Motor neuron (in vitro differentiated cells): ENCODE measurements at regions not wholly inside any gene's neighbourhood (a gene's known extent, or its start where the extent isn't known, plus 50 kb on each side); places are given as distances from the start of the nearest gene placed in this dataset.

Source experiments
- ATAC-seq, 8 experiments: fragments of 200-7000 bp; cut with Tn5 transposase; replicated peaks in 6 of 8; 2 replicates each; pipeline ENCODE4 v1.8.0; 2021; ENCODE audit warnings: mild to moderate bottlenecking in 8 of 8, moderate library complexity in 8 of 8
- H3K27ac ChIP-seq, 2 donors: fragments of 250-450 bp; sonication (Bioruptor Pico); 2 replicates each; pipeline ENCODE4 v1.9.0; 2021; ENCODE audit warnings: antibody characterized with exemption in 2 of 2, mild to moderate bottlenecking in 2 of 2, moderate library complexity in 1 of 2
- H3K4me1 ChIP-seq, 2 donors: fragments of 250-450 bp; sonication (Bioruptor Pico); replicated peaks in 1 of 2; 2 replicates each; pipeline ENCODE4 v1.6.1; 2021; ENCODE audit warnings: antibody characterized with exemption in 2 of 2, mild to moderate bottlenecking in 2 of 2, moderate library complexity in 1 of 2
- H3K4me3 ChIP-seq, 5 donors: fragments of 250-450 bp; sonication (Bioruptor Pico); 2 replicates each; pipeline ENCODE4 v1.9.0; 2021; ENCODE audit warnings: antibody characterized with exemption in 5 of 5, mild to moderate bottlenecking in 5 of 5, moderate library complexity in 4 of 5
- WGBS, 10 experiments: fragments of 450-650 bp; shearing (Covaris generic); methylation state at CpG; one replicate each; pipeline ENCODE4 v1.0.0; 2022; 5-methylcytosine and 5-hydroxymethylcytosine counted together
- in situ Hi-C, 9 experiments: fragments of 400-800 bp; cut with MboI; loops; one replicate each; pipeline ENCODE4 v1.15.0; 2021; ENCODE audit warnings: low sequenced_read_pairs in 9 of 9, low pct_unique_long_range_greater_than_20kb in 2 of 9; ENCODE audit not compliant: unreplicated experiment in 9 of 9

DNA sequence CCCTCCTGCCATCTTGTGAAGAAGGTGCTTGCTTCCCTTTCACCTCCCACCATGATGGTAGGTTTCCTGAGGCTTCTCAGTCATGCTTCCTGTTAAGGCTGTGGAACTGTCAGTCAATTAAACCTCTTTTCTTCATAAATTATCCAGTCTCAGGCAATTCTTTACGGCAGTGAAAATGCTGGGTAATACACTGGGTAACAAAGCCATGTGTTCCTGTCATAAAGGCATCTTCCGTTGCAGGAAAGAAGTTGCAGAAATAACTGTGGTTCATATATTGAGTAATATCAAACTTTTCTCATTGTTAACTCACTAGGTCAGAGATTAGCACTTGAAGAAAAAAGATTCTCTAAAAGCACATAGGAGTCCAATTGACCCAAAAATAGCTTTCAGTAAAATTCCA is 163.9 kb upstream of the HNMT start:
- H3K4me3 ChIP-seq, result no peak overlapping the region
- no peak overlapping the region for H3K27ac ChIP-seq
- H3K4me1 ChIP-seq, result no peaks in the 10 kb centered on the region
- 0 to 91% (median 75%) methylated on average over 1 to 2 of the region's 2 CpGs; no CpG with 5 or more reads in 1 of the 10 experiments for WGBS, 10 experiments
- in situ Hi-C loops, result no loop called here
- no peak for ATAC-seq

DNA sequence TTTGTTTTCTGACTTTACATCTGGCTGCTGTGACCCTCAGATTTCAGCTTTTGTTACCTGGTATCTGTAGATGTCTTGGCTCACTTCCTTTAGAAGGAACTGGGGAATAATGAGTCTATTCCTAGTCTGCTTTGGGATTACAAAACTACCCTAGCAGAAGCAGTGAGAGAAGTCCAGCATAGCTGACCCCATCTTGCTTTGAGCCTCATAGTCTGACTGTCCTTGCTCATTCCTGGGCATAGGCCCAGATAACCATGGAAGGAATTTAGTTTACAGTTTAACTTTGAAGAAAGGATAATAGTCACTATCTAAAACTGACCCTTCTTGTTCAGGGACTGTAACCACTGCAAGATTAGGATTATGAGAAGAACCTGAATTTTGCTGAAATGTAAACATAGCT is 163.0 kb upstream of the HNMT start:
- no peak for ATAC-seq
- no peak overlapping the region for H3K4me3 ChIP-seq
- H3K27ac ChIP-seq, result no peak overlapping the region
- in situ Hi-C loops, result no loop called here
- H3K4me1 ChIP-seq, result no peaks in the 10 kb centered on the region

DNA sequence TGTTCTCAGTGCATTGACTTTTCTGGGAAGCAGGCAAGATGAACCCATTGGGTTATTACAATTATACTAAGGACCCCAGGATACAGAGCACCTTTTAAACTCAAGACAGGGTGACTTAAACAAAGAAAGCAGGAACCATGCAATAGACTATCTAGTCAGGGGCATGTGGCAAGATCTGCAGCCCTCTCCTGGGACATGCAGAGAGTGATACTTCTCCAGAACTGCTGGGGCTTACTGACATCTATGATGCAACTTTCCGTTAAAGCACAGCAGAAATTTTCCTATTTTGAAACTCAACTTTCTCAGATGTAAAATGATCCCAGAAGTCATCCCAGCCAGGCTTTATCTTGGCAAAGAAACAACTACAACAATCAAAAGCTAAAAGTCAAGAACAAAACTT is 162.2 kb upstream of the HNMT start:
- Histone ChIP-seq H3K4me3 (no peak overlapping the region), H3K4me1 (no peaks in the 10 kb centered on the region), H3K27ac (no peak overlapping the region)
- in situ Hi-C loops, result no loop called here
- 13 to 100% (median 48%) methylated on average over 1 of the region's 1 CpG; no CpG with 5 or more reads in 4 of the 10 experiments for whole genome bisulfite sequencing, 10 experiments
- ATAC-seq, result no peak

DNA sequence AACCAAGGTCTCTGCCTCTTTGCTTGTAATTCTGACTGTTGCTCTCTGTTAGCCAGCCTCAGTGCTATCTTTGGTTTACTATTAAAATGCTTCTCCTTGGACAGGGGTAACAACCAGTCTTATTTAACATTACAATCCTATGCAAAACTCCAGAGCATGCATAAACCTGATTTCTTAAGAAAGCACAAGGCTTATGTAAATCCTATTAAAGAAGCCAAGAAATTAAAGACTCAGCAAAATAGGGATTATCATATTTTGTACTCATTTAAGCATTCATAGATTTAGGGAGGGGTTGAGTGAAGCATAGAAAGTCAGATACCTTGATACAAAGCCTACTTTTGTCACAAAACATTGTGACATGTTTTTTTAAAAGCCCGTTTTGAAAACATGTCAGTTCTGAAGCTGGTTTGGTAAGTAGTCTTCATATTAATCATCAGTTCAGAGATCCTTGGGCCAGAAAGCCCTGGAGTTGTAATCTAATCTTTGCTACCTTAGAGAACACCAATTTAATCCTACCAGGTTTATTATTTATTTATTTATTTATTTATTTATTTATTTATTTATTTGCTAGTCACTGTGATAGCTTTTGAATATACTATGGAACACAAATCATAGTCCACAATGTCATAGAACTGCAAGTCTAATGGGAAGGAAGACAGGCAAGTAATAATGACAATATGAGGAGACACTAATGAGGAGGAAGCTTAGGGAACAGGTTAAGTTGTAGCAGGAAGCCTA is 158.0 kb upstream of the HNMT start:
- Histone ChIP-seq H3K4me1 (no peaks in the 10 kb centered on the region), H3K4me3 (no peak overlapping the region), H3K27ac (no peak overlapping the region)
- in situ Hi-C loops, result no loop called here
- peak in 3 of 8 experiments; percentile 68 to 79 (median 73) for ATAC-seq
- 0 to 33% (median 0%) methylated on average over 1 of the region's 1 CpG; no CpG with 5 or more reads in 2 of the 10 experiments for WGBS, 10 experiments

DNA sequence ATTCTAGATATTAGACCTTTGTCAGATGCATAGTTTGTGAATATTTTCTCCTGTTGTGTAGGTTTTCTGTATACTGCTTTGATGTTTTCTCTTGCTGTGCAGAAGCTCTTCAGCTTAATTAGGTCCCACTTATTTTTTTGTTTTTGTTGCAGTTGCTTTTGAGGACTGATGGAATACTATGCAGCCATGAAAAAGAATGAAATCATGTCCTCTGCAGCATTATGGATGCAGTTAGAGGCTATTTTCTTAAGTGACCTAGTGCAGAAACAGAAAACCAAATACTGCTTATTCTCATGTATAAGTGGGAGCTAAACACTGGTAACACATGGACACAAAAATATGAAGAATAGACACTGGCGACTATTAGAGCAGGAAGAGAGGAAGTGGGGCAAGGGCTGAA is 155.0 kb upstream of the HNMT start:
- WGBS, 10 experiments, result 0 to 100% (median 72%) methylated on average over 1 of the region's 1 CpG; no CpG with 5 or more reads in 2 of the 10 experiments
- no peak overlapping the region for H3K4me3 ChIP-seq

DNA sequence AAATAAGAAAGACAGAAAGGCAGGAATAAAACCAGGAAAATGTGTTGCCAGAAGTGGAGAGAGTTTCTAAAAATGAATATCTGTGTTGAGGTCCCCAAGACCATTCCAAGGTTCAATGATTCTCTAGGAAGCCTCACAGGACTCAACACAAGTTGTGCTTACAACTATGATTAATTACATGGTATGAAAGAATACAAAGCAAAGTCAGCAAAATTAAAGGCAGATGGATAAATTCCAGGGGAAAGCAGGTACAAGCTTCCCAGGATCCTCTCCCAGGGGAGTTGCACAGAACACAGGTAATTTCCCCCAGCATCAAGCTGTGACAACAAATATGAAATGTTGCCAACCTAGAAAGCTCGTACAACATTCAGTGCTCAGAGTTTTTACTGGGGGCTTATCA is 154.4 kb upstream of the HNMT start:
- WGBS, 10 experiments, result 0 to 100% (median 40%) methylated on average over 1 of the region's 1 CpG; no CpG with 5 or more reads in 5 of the 10 experiments
- in situ Hi-C loops, result no loop called here
- no peak for ATAC-seq
- Histone ChIP-seq H3K27ac (no peak overlapping the region), H3K4me3 (no peak overlapping the region), H3K4me1 (no peaks in the 10 kb centered on the region)

More for the DNA sequence above, 155.0 kb upstream of the HNMT start:
- H3K4me1 ChIP-seq, result no peaks in the 10 kb centered on the region
- in situ Hi-C loops, result no loop called here
- no peak overlapping the region for H3K27ac ChIP-seq
- no peak for ATAC-seq

DNA sequence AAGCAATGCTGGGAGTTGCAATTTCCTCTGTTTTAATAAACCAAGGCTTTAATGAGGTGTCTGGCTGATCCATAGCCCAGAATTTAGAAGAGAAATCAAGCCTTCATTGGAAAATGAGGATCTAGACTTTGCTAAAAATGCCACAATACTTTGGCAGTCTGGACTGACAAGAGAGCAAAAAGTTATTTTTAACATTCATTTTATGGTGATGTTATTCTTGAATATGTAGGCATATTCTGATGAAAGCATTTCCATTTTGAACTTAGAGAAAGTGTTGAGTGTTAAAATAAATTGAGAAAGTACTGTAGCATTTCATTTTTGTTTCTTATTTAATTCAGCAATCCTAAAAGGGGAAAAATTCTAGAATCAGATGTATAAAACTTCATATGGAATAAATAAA is 151.8 kb upstream of the HNMT start:
- in situ Hi-C loops, result no loop called here
- peak in 3 of 8 experiments; percentile 33 to 87 (median 59) for ATAC-seq
- H3K27ac ChIP-seq, result no peak overlapping the region
- H3K4me3 ChIP-seq, result no peak overlapping the region
- H3K4me1 ChIP-seq, result no peaks in the 10 kb centered on the region

DNA sequence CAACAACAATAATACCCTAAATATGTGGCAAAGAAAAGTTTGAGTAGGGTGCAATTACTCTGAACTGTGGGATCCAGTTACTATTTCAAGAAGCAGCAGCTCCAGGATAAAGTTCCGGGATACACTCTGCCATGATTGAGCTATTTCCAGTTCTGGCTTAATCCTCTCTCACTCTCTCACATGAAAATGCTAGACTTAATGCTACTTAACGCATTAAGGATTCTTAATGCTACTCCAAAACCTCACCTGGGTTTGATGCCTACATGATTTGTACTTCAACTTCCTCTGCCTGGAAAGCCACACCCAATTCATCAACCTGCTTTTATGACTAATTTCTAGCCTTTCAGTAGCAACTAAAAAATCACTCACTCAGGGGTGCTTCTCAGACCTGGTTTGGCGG is 151.1 kb upstream of the HNMT start:
- in situ Hi-C loops, result no loop called here
- Histone ChIP-seq H3K4me1 (no peaks in the 10 kb centered on the region), H3K27ac (no peak overlapping the region), H3K4me3 (no peak overlapping the region)
- 19 to 100% (median 84%) methylated on average over 1 to 3 of the region's 3 CpGs for WGBS, 10 experiments
- ATAC-seq, result no peak

DNA sequence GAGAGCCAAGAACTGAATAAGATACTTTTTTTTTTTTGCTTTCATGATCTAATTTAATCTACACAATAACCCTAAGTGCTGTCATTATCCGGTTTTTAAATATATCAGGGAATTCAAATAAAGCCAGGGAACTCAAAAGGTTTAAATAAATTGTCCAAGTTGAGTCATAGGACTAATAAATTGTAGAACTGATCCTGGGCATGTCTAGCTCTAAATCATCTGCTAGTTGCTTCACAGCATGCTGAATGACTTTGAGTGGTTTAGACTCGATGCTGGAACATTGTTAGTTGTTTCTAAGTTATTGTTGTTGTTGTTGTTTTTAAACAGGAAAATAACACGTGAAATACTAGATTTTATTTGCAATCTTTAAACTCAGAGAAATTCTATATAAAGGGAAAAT is 147.2 kb upstream of the HNMT start:
- in situ Hi-C loops, result no loop called here

DNA sequence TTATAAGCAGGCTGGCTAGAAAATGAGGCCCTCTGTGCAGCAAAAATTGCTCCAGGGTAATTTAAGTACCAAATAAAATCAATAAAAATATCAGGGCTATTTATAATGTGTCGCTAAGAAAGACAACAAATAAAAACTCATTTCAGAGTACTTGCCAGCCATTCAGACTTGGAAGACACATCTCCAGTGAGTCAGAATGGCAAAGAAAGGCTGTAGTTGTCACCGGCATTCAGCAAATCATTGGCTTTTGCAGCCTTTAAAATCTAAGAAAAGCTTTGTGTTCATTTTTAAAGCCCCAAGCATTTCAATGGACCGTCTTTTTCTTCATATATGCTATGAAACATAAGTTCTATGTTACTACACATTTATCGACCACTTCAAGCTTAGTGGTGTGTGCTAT is 141.1 kb upstream of the HNMT start:
- Histone ChIP-seq H3K4me3 (no peak overlapping the region), H3K4me1 (peaks cover 3 to 5% of the 10 kb centered on the region in 2 donors), H3K27ac (no peak overlapping the region)
- in situ Hi-C loops, result no loop called here
- WGBS, 10 experiments, result 0 to 100% (median 84%) methylated on average over 1 to 4 of the region's 4 CpGs
- ATAC-seq, result peak in 1 of 8 experiments; percentile 36

More for the DNA sequence above, 147.2 kb upstream of the HNMT start:
- Histone ChIP-seq H3K4me1 (no peaks in the 10 kb centered on the region), H3K4me3 (no peak overlapping the region), H3K27ac (no peak overlapping the region)
- peak in 4 of 8 experiments; percentile 43 to 86 (median 68) for ATAC-seq
- WGBS, 10 experiments, result 8 to 64% (median 39%) methylated on average over 1 to 3 of the region's 3 CpGs; no CpG with 5 or more reads in 1 of the 10 experiments

DNA sequence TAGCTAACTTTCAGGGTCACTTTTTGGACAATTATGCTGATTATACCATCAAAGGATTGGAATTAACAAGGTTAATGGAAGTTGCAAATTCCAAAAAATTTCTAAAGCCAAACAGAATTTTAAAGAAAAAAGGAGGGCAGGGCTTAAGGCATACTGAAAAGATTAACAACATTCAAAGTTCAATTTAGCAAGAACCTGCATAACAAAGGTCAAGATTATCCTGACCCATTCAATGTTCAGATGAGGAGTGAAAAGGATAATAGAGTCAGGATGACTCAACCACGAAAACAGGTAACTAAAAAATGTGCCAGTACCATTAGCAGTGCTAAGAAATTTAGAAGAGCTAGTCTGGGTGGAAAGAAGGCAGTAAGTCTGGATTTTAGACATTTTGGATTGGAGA is 139.8 kb upstream of the HNMT start:
- no peak for ATAC-seq
- in situ Hi-C loops, result no loop called here
- Histone ChIP-seq H3K27ac (no peak overlapping the region), H3K4me1 (peaks cover 3 to 5% of the 10 kb centered on the region in 2 donors), H3K4me3 (no peak overlapping the region)
- 11 to 71% (median 61%) methylated on average over 1 of the region's 1 CpG; no CpG with 5 or more reads in 2 of the 10 experiments for WGBS, 10 experiments

DNA sequence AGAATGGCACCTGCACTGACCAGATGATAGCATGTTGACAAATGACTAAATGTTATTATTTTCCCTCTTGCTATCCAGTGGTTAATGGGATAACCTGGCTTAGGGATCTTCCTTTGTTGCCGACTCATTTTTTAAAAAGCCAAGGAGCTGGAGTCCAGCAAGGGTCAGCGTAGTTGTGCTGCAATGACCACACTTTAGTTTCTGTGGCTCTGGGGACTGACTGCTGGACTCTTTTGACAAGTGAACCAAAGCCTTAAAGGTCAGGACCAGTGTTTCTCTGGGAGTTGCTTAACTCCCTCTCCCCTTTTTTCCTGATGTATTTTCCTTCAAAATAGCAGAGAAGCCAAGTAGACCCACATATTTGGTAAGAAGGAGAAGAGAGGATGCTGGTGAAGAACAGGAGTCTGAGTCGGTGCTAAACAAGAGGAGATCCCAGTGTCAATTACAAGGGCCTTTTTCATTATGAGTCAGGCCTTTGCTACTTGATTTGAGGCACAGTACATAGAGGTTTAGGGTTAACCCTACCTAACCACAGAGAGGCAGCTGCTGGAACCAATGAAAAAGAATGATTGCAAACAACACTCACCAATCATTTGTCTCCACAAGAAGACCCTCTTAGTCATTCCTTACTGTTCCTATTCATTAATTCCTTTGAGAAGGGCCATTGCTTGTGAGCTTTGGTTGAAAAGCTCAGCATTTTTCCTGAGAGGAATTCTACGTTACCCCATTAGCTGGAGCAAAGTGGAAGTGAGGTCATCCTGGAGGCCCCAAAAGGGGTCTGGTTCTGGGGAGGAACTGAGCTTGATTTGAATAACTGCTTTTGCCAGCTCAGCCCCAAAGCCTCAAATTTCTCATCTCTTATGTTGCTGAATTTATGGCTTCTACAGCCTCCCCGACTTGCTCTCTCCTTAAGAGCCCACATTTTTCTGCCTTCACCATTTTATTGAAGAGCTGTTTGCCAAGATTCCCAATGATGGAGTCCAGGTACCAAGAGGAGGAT is 137.6 kb upstream of the HNMT start:
- ATAC-seq, result peak in 2 of 8 experiments; percentile 17 to 32
- in situ Hi-C loops, result loop anchor here in 7 of 9 experiments (25.0 kb wide), 7 partner anchors 164 to 1939 kb away; partner anchors contain the start of gene MCM6 (in 1 of the 7)
- no peak overlapping the region for H3K27ac ChIP-seq
- WGBS, 10 experiments, result 0 to 90% (median 63%) methylated on average over 1 to 5 of the region's 5 CpGs; no CpG with 5 or more reads in 1 of the 10 experiments
- H3K4me1 ChIP-seq, result peaks cover 3 to 5% of the 10 kb centered on the region in 2 donors
- H3K4me3 ChIP-seq, result no peak overlapping the region

DNA sequence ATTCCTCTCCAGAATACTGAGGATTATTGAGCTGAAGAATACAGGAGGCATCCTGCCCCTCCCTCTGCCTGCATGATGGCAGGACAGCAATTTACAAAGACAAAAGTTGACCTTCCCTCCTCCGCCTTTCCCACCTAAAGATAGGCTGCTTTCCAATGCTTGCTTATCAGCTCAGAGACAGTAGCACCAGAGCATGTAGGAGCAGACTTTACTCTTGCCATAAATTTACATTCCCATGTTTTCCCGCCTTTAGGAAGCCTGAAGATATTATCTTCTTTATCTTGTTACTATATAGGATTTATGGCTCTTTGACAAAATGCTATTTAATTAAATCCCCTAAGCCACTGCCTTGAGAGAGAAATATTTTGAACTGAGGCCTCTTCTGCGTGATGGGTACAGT is 135.6 kb upstream of the HNMT start:
- in situ Hi-C loops, result loop anchor here in 7 of 9 experiments (25.0 kb wide), 7 partner anchors 166 to 1941 kb away; partner anchors contain the start of gene MCM6 (in 1 of the 7)
- peaks cover 0 to 3% of the 10 kb centered on the region in 2 donors for H3K4me1 ChIP-seq
- no peak overlapping the region for H3K27ac ChIP-seq
- no peak for ATAC-seq
- 5 to 100% (median 81%) methylated on average over 1 to 3 of the region's 3 CpGs for WGBS, 10 experiments
- H3K4me3 ChIP-seq, result no peak overlapping the region
